Central memory CD8-positive, alpha-beta T cell (primary cell): ENCODE measurements at regions not wholly inside any gene's neighbourhood (a gene's known extent, or its start where the extent isn't known, plus 50 kb on each side); places are given as distances from the start of the nearest gene placed in this dataset.
"Not testable (repeated sequence)": the region's sequence is repeated elsewhere in the genome, so short reads cannot be mapped to it uniquely, and the experiment has no call there.

Experiments used
- ATAC-seq: fragments of 150-1000 bp; cut with Tn5 transposase; replicated peaks from 2 replicates; pipeline ENCODE4 v1.10.0; 2022; ENCODE audit warnings: mild to moderate bottlenecking, moderate FRiP score, moderate number of reproducible peaks; ENCODE audit not compliant: poor library complexity, severe bottlenecking; ENCODE audit errors: extremely low read depth
- DNase-seq, 2 donors: peaks; one replicate each; pipeline ENCODE4 v3.0.0; 2021; ENCODE audit warnings: low spot score in 2 of 2
- H3K27ac Mint-ChIP-seq: one replicate; pipeline ENCODE4 v1.8.0; 2022; ENCODE audit warnings: low read depth, mild to moderate bottlenecking, moderate library complexity, mixed read lengths
- H3K27me3 Mint-ChIP-seq: one replicate; pipeline ENCODE4 v1.8.0; 2022; ENCODE audit warnings: mixed read lengths
- H3K36me3 Mint-ChIP-seq: one replicate; pipeline ENCODE4 v1.8.0; 2022; ENCODE audit warnings: mild to moderate bottlenecking, moderate library complexity, mixed read lengths; ENCODE audit not compliant: insufficient read depth
- H3K4me1 Mint-ChIP-seq: one replicate; pipeline ENCODE4 v1.8.0; 2022; ENCODE audit warnings: mixed read lengths
- H3K4me3 Mint-ChIP-seq: one replicate; pipeline ENCODE4 v1.8.0; 2022; ENCODE audit warnings: mild to moderate bottlenecking, moderate library complexity, mixed read lengths
- H3K9me3 Mint-ChIP-seq: one replicate; pipeline ENCODE4 v1.8.0; 2022; ENCODE audit warnings: mixed read lengths

DNA sequence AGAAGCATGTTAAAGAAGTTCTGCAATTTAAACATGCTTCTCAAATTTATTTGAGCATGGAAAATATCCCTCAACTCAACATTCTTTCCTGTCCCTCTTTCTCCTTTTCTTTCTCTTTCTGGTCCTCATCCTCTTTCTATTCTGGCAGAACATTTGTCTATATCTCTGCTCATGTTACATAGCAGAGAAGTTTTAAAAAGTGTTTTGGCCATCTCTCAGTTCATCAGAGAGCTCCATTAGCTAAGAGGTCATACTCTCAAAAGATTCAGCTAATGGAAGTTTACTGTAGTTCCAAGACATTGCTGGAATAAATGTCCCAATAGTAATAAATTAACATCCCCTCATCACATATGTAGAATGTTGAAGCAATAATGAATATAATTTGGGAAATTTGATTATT is 53.5 kb downstream of the XCL2 start:
- H3K27me3 Mint-ChIP-seq = no peaks in the 10 kb centered on the region
- no peaks in the 10 kb centered on the region for H3K9me3 Mint-ChIP-seq
- no peak overlapping the region for H3K4me3 Mint-ChIP-seq
- H3K36me3 Mint-ChIP-seq = no peaks in the 10 kb centered on the region
- ATAC-seq = no peak
- no peak for DNase-seq
- peaks cover 17% of the 10 kb centered on the region for H3K4me1 Mint-ChIP-seq
- H3K27ac Mint-ChIP-seq = no peak overlapping the region

GRCh38 chr1:168488138-168488537 is 55.7 kb downstream of the XCL2 start:
- no peaks in the 10 kb centered on the region for H3K36me3 Mint-ChIP-seq
- no peak for DNase-seq
- H3K27me3 Mint-ChIP-seq = no peaks in the 10 kb centered on the region
- H3K4me1 Mint-ChIP-seq = peaks cover 27% of the 10 kb centered on the region
- no peak overlapping the region for H3K4me3 Mint-ChIP-seq
- H3K27ac Mint-ChIP-seq = no peak overlapping the region
- ATAC-seq = no peak
- H3K9me3 Mint-ChIP-seq = no peaks in the 10 kb centered on the region

GRCh38 chr1:168486820-168487219 is 57.0 kb downstream of the XCL2 start:
- H3K27ac Mint-ChIP-seq, H3K36me3 Mint-ChIP-seq, H3K9me3 Mint-ChIP-seq, DNase-seq, H3K27me3 Mint-ChIP-seq, H3K4me3 Mint-ChIP-seq, ATAC-seq: not testable (repeated sequence)
- H3K4me1 Mint-ChIP-seq = peaks cover 33% of the 10 kb centered on the region

DNA sequence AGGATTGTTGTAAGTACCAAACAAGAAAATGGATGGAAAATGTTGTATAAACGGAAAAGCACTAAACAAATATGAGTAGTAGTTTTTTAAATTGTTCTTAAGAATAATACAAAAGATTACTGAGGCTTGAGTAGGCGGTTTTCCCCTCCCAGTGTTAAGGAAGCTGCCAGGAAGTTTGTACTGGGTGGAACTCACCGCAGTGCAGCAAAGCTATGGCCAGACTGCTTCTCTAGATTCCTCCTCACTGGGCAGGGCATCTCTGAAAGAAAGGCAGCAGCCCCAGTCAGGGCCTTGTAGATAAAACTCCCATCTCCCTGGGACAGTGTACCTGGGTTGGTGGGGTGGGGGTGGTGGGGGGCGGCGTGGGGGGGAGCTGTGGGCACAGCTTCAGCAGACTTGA is 58.7 kb downstream of the XCL2 start:
- Mint-ChIP-seq H3K4me1 (peaks cover 45% of the 10 kb centered on the region), H3K4me3 (peak overlapping the region; percentile 30), H3K27ac (peak overlapping the region; percentile 68), H3K9me3 (no peaks in the 10 kb centered on the region), H3K27me3 (no peaks in the 10 kb centered on the region), H3K36me3 (no peaks in the 10 kb centered on the region)
- DNase-seq = no peak
- no peak for ATAC-seq

- H3K27me3 Mint-ChIP-seq = no peaks in the 10 kb centered on the region
- no peak overlapping the region for H3K27ac Mint-ChIP-seq
- DNase-seq (no peak), ATAC-seq (no peak)
- H3K4me1 Mint-ChIP-seq = peaks cover 52% of the 10 kb centered on the region
- H3K9me3 Mint-ChIP-seq = no peaks in the 10 kb centered on the region
- no peak overlapping the region for H3K4me3 Mint-ChIP-seq
- no peaks in the 10 kb centered on the region for H3K36me3 Mint-ChIP-seq
These were observed 59.7 kb downstream of the XCL2 start for GRCh38 chr1:168484083-168484482.

GRCh38 chr1:168483539-168483938 is 60.3 kb downstream of the XCL2 start:
- H3K27ac Mint-ChIP-seq = peak overlapping the region; percentile 66
- no peaks in the 10 kb centered on the region for H3K9me3 Mint-ChIP-seq
- H3K4me3 Mint-ChIP-seq = no peak overlapping the region
- ATAC-seq (no peak), DNase-seq (no peak)
- H3K27me3 Mint-ChIP-seq = no peaks in the 10 kb centered on the region
- H3K36me3 Mint-ChIP-seq = no peaks in the 10 kb centered on the region
- peaks cover 57% of the 10 kb centered on the region for H3K4me1 Mint-ChIP-seq

DNA sequence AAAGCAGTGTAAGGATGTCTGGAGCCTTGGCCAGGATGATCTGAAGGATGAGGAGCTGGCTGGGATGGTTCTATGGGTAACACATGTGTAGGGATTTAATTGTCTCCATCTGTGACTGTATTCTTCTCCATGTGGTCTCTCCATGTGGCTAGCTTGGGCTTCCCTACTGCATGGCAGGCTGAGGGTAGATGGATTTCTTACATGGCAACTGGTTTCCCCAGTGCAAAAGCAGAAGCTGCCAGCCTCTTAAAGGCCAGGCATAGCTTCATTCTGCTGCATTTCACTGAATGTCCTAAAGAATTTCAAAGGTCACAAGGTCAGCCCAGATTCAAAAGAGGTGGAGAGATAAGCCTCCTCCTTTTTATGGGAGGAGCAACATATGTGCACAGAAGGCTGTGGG is 61.7 kb downstream of the XCL2 start:
- no peak overlapping the region for H3K4me3 Mint-ChIP-seq
- H3K36me3 Mint-ChIP-seq = no peaks in the 10 kb centered on the region
- no peaks in the 10 kb centered on the region for H3K27me3 Mint-ChIP-seq
- DNase-seq (no peak), ATAC-seq (no peak)
- H3K9me3 Mint-ChIP-seq = no peaks in the 10 kb centered on the region
- H3K27ac Mint-ChIP-seq = peak overlapping the region; percentile 32
- peaks cover 71% of the 10 kb centered on the region for H3K4me1 Mint-ChIP-seq

GRCh38 chr1:168481586-168481985 is 62.2 kb downstream of the XCL2 start:
- ATAC-seq = no peak
- Mint-ChIP-seq H3K27me3 (no peaks in the 10 kb centered on the region), H3K4me1 (peaks cover 74% of the 10 kb centered on the region), H3K4me3 (no peak overlapping the region), H3K9me3 (no peaks in the 10 kb centered on the region), H3K36me3 (no peaks in the 10 kb centered on the region), H3K27ac (peak overlapping the region; percentile 32)
- DNase-seq = no peak

GRCh38 chr1:168480997-168481396 is 62.8 kb downstream of the XCL2 start:
- DNase-seq (no peak), ATAC-seq (no peak)
- no peak overlapping the region for H3K4me3 Mint-ChIP-seq
- no peaks in the 10 kb centered on the region for H3K36me3 Mint-ChIP-seq
- H3K9me3 Mint-ChIP-seq = no peaks in the 10 kb centered on the region
- H3K4me1 Mint-ChIP-seq = peaks cover 73% of the 10 kb centered on the region
- H3K27ac Mint-ChIP-seq = peak overlapping the region; percentile 54
- no peaks in the 10 kb centered on the region for H3K27me3 Mint-ChIP-seq

DNA sequence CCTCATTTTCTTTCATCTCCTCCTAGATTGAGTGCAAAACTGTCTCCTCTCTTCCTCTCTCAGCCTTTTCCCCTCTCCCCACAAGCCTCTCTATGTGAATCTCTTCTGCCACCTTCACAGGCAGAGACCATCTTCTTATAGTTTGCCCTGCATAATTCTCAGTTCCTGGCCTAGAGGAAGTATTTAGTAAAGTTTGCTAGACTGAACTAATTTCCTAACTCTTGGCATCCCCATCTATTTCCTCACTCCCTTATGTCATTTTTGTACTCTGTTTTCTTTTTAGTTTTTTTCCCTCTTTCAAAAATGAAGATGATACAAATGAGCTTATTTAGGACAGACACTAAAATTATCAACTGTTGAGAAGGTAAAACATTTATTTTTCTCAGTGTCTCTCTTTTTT is 66.0 kb downstream of the XCL2 start:
- Mint-ChIP-seq H3K4me1 (peaks cover 68% of the 10 kb centered on the region), H3K27ac (peak overlapping the region; percentile 11), H3K4me3 (no peak overlapping the region), H3K36me3 (no peaks in the 10 kb centered on the region), H3K27me3 (no peaks in the 10 kb centered on the region), H3K9me3 (no peaks in the 10 kb centered on the region)
- ATAC-seq = no peak
- no peak for DNase-seq

DNA sequence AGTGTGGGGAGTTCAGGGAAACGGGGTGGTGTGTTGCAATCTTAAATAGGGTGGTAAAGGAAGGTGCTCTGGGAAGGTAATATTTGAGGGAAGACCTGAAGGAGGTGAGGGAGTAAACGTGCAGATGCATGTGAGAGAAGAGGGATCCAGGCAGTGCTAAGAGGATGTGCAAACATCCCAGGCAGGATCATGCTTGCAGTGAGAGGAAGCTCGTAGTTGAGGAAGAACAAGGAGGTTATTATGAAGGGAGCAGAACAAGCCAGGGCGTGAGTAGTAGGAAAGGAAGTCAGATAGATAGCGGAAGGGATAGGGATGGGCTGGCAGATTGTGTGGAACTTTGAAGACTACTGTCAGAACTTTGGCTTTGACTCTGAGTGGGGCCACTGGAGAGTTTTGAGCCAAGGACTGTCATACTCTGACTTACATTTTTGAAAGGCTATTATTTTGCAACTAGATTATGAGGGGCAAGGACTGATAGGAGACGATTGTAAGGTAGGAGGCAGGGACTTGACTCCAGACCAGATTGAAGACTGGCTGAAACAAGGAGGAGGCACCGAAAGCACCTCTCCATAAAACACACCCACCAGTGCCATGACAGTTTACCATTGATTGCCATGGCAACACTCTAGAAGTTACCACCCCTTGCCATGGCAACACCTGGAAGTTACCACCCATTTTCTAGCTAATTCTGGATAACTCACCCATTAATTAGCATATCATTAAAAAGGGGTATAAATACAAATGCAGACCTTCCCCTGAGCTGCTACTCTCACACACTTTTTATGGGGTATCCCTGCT is 67.0 kb downstream of the XCL2 start:
- H3K4me3 Mint-ChIP-seq = no peak overlapping the region
- H3K9me3 Mint-ChIP-seq = no peaks in the 10 kb centered on the region
- no peak for ATAC-seq
- H3K36me3 Mint-ChIP-seq = no peaks in the 10 kb centered on the region
- H3K27ac Mint-ChIP-seq = no peak overlapping the region
- DNase-seq = no peak
- no peaks in the 10 kb centered on the region for H3K27me3 Mint-ChIP-seq
- H3K4me1 Mint-ChIP-seq = peaks cover 63% of the 10 kb centered on the region

DNA sequence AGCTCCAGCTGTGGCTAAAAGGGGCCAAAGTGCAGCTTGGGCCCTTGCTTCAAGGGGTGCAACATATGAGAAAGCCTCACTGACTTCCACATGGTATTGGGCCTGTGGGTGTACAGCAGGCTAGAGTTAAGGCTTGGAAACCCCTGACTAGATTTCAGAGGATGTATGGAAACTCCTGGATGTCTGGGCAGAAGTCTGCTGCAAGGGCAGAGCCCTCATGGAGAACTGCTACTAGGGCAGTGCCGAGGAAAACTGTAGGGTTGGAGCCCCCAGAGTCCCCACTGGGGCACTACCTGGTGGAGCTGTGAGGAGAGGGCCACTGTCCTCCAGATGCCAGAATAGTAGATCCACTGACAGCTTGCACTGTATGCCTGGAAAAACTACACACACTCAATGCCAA is 69.5 kb downstream of the XCL2 start:
- Mint-ChIP-seq H3K36me3 (no peaks in the 10 kb centered on the region), H3K9me3 (no peaks in the 10 kb centered on the region), H3K4me3 (no peak overlapping the region), H3K27ac (no peak overlapping the region), H3K4me1 (peaks cover 66% of the 10 kb centered on the region), H3K27me3 (no peaks in the 10 kb centered on the region)
- no peak for ATAC-seq
- no peak for DNase-seq

- no peak overlapping the region for H3K27ac Mint-ChIP-seq
- no peaks in the 10 kb centered on the region for H3K36me3 Mint-ChIP-seq
- H3K4me1 Mint-ChIP-seq = peaks cover 66% of the 10 kb centered on the region
These were observed 70.7 kb downstream of the XCL2 start for GRCh38 chr1:168473126-168473525.

More at GRCh38 chr1:168473126-168473525, 70.7 kb downstream of the XCL2 start:
- no peak for ATAC-seq
- no peak for DNase-seq
- H3K9me3 Mint-ChIP-seq = no peaks in the 10 kb centered on the region
- H3K4me3 Mint-ChIP-seq = no peak overlapping the region
- no peaks in the 10 kb centered on the region for H3K27me3 Mint-ChIP-seq
